AG08396 (cell line): ENCODE measurements at regions not wholly inside any gene's neighbourhood (a gene's known extent, or its start where the extent isn't known, plus 50 kb on each side); places are given as distances from the start of the nearest gene placed in this dataset.

Experiments used
- DNase-seq: peaks from one replicate; pipeline ENCODE4 v3.0.0; 2012; ENCODE audit warnings: low spot score, mixed read lengths

DNA sequence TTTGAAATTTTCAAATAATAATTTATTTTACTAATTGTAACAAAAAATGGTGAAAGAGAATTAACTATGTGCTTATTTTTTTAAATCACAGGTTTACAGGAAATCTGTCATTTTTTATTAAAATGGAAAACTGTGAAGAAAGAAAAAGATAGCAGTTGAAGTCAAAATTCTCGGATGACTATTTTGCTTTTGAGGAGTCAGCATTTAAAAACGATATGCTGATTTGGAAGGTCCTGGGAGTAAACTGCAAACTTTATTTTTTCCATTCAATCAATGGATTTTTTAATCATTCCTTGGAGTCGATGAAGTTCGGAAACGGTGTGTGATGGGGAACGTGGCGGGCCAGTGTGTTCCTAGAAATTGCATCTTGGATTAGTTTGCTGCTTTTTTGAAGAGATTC is 258.9 kb upstream of the NAV3 start:
- no peak for DNase-seq

DNA sequence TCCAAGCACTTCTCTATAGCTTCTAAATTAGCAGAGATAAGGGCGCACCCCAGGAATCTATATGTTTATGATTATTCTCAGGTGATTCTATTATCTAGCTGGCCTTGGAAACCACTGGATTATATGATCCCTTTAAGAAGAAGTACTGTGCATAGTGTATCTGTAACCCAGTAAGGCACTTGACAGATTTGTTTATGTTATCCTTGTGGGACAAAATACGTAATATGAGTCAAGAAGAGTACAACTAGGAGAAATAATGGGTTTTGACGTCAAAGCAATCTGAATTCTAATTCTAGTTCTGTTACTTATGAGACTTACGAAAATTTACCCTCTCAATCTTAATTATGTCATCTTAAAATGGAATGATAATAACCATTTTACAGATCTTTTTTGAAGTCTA is 259.6 kb upstream of the NAV3 start:
- DNase-seq = no peak

DNA sequence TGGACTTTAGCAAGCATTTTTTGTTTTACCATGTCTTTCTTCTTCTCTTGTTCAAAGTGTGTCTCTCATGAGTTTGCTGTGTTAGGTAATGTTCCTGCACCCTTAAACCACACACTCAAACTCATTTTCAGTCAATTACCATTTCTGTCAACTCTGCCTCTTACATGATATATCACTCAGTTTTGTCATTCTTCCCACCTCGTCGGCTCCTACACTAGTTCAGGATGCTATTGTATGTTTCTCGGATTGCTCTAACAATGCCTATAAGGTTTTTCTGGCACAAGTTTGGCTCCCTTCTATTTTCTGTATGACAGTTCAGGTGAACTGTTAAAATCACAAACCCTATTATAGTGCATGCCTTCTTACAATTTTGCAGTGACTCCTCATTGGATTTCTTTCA is 260.8 kb upstream of the NAV3 start:
- DNase-seq = no peak

DNA sequence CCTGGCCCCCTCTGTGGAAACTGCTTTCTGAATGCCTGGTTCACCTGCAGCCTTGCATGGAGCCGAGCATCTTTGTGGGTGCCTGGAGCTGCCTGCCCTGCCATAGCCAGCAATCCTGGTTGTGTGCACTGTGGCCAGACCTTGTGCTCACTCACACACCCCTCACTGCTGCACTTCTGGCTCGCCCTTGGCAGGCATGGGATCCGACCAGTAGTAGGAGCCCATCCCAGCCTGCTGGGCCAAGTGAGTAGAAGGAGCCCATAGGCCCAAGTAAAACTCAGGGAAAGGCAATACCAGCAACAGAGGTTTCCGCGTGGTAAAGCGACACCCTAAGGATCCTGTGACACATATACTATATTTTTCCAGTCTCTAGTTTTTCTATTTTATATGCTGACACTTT is 270.0 kb upstream of the NAV3 start:
- DNase-seq = no peak

DNA sequence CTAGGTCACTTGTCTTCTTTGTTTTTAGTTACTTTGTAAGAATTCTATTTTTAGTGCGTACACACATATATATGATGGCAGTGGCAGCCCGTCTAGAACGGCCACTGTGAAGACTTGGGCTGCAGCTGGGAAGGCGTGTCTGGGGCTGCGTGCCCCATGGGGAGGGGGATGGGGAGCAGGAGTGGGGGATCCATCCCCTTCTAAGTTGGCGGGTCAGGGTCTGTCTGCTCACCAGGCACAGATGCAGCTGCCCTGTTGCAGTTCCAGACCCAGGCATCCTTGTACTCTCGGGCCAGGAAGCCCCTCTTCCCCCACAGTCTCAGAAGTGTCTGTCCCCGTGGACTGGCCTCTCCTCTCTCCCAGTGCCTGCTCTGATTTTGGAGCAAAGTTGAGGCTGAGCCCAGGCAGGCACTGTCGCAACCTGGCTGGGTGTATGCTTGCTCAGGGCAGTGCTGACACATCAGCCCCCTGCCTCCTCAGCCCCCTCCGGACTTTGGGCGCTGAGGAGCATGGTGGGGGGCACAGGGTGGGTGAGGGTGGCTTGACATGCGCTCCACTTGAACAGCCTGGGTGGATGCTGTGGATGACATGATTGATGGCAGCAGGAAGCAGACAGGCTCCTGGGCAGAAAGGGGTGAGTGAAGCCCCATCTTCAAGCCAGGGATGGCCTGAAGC is 271.2 kb upstream of the NAV3 start:
- DNase-seq = no peak

DNA sequence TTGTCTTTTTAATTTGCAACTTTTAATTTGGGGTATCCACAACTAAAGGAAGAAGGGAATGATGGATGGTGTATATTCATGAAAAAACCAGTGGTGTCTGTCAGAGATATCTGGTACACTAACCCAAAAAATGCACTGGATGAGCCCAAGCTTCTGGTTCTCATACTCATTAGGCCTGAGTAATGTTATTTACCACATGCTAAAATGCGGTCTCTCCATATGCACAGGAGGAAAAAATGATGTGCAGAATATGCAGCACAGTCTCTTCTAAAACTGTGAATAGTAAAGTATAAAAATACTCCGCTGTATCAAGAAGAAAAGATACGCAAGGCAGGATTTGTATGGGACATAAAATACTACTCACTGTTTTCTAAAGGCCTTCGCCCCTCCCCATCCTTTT is 275.6 kb upstream of the NAV3 start:
- no peak for DNase-seq

DNA sequence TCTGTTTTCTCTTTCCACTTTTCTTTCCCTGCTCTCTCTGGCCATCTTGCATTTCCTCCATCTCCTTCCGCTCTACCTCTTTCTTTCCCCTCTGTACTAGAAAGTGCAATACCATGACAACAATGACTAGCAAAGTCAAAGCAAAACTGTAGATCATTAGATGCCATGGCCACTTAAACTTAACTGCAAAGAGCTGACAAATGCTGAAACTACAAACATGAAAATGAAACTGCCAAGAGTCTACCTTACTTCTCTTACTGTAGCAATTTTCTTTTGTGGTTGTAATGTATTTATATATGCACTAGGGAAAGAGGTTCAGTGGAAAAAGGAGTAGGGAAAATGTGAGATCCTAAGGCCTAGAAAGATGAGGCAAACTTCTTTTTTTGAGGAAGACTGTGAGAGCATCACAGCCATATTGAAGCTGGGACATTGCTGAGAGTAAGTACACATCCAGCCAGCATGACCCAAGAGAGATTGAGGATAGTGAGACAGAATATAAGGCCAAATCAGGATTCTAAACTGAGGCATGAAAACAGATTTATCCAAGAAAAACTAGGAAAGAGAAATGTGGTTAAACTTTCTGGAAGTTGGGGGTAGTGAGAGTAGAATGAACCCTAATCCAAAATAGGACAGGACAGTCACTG is 276.6 kb upstream of the NAV3 start:
- DNase-seq = no peak

DNA sequence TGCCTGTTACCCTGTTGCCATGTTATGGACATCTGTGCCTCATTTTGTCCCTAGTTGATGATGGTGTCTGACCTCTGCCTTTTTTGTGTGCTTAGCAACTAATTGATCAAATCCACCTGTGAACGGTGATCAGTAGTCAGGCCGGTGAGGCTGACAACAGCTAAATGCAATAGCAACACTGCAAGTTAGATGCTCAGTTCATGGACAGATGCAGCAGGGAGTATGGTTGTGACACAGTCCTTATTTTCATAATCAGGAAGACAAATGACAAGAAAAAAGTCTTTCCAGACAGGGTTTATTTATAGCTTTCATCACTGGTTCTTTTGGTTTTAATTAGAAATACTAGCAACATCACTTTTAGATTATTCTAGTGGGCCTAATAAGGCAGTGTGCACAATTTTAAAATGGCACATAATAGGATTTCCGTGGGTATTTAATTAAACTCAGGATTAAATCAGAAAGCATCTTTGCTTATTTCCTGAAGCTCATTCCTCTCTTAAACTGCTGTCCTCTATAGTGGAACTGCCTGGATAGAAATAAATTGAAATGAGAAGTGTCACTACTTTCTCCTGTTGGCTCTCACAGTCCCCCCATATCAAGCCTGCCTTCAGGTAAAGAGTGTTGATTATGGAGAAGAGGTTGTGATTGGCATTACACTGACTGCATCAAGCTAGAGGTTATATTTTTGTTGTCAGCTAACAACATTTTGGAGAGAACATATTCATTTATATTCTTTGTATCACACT is 281.1 kb upstream of the NAV3 start:
- no peak for DNase-seq

DNA sequence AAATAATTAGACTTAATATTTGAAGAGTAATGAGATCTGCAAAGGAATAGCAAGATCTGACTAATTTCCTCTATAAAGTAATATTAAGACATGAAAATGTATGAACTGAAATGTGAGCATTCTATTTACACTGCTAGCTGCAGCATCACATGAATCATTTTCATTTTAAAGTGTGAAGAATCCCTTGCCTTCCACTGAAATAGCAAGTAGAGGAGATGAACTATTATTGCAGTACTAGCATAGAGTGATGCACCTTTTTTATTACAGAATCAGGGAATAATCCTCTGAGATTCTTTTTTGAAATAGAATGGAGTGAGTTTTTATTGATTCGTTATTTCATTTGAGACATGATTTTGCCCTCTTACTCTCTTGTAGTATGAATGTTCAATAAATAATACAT is 281.9 kb upstream of the NAV3 start:
- DNase-seq = no peak

DNA sequence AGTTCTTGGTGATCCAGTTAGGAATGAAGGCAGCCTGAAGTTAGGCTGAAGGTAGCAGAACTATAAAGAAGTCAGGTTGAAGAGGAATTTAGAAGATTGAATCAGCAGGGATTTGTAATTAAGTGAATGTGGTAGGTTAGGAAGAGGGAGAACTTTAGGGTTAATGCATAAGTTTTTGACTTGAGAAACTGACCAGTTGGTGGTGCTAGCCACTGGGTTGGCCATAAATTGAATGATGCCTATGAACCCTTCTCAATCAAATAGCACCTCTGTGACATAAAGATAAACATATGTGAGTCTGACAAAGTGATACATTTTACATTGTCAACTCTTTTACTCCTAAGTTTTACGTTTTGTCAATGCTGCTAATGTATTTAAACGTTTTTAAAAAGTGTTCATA is 290.6 kb upstream of the NAV3 start:
- DNase-seq = no peak

DNA sequence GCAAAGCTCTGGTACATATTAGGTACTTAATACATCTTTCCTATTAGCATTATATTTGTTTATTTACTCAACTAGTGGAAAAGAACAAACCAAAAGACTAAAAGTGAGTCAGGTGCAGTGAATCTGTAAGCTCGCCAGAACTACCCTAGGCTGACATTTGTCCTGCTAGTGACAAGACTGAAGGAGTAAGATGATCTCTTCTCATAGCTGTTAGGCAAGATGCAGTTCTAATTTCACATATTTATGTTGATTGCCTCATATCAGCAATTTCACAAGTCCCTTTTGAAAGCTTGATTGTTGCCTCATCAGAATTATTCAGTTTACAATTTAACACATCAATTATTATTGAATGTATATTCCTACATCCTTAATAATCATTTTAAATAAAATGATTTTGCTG is 293.0 kb upstream of the NAV3 start:
- DNase-seq = no peak

DNA sequence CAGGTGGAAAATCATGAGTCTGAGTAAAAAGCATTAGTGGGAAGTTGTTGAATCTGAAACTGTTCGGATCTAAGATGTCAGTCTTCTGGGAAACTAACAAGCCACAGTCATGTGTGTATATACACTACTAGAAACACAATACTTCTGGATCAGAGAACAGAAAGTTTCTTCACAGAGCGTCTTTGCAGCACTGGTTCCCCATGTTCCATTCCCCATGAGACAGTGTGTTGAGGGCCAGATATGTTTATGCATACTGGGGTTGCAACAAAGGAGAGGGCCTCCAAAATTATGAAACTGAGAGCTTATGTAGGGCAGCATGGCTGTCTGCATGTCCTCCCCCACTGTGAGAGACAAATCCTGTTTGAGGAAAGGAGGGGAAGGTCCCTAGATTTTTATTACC is 295.0 kb upstream of the NAV3 start:
- DNase-seq = no peak

DNA sequence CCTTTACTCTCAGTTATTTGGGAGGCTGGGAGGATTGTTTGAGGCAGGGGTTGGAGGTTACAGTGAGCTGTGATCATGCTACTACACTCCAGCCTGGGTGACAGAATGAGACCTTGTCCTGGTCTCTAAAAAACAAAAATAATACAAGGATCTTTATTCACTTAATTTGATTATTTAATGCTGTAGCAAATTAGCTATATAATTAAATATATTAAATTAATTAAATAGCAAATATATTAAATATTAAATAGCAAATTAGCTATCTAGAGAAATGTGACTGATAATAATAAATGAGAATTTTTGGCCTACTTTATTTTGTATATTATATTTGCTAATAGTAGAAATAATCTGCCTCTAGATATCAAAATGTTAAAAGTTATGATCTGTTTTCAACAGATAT is 298.8 kb upstream of the NAV3 start:
- no peak for DNase-seq

DNA sequence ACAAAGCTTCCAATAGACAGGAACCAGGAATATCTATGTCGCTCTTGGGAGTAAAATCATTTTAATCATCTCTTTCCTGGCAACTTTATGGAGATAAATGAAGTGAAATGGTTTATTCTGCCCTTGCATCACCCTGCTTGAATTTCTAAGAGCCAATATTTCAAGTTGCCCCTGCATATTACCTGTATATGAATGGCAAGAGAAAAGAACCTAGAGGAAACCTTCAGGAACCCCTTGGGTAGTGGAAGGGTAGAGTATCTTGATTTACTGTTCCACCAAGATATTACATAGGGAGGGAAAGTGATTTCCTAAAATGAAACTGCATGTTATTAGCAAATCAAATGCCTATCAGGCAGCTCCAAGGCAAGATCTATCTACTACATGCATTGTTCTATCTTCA is 308.4 kb upstream of the NAV3 start:
- DNase-seq = no peak

DNA sequence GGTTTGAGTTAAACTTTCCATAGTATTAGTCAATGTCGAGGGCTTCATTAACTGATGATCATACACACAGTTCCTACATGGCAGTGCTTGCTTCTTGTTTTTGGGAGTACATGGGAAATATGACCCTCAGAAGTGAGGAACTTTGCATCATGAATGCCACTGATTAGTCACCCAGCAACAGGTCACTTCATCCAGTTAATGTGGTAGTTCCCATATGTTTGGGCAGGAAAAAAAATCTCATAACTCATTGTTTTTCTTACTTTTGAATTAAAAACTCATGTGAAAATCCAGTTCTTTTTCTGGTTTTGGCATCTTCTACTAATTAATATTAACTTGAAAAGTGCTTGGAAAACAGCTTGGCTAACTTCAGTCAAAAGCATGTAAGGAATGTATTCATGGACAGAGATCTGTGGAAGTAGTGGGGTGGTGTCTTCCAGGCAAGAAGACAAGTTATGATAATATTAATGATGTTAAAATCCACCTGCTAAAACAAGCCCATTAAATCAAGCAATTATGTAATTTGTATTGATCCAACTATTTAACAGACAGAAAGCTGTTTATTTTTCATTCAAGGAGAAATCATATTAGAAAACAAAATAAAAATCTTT is 309.1 kb upstream of the NAV3 start:
- no peak for DNase-seq

DNA sequence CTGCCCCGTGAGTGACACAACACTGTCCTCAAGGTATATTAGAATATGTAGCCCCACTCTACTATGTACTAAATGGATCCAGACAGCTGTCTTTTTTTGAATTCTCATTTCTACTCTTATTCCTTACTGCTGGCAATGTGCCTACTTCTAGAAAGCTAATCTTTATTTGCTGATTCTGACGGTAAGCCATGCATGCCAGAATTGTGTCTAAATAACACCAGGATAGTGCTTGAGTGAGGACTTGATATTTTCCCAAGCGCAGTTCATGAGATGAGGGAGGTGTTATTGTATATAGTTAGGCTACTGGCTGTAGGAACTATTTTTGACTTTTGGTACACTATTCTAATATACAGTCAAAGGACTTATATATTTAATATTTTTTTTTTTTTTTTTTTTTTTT is 316.2 kb upstream of the NAV3 start:
- no peak for DNase-seq

DNA sequence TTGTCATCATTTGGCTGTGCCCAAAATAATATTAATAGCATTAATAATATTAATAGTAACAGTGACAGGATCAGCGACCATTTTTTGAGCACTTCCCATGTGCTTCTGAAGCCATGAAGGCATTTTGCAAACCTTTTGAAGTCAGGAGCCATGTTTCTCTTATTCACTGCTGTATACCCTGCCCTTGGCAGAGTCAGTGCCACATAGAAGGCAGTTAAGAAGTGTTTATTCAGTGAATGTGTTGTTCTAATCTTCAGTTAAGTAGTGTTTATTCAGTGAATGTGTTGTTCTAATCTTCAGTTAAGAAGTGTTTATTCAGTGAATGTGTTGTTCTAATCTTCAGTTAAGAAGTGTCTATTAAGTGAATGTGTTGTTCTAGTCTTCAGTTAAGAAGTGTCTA is 319.7 kb upstream of the NAV3 start:
- no peak for DNase-seq

DNA sequence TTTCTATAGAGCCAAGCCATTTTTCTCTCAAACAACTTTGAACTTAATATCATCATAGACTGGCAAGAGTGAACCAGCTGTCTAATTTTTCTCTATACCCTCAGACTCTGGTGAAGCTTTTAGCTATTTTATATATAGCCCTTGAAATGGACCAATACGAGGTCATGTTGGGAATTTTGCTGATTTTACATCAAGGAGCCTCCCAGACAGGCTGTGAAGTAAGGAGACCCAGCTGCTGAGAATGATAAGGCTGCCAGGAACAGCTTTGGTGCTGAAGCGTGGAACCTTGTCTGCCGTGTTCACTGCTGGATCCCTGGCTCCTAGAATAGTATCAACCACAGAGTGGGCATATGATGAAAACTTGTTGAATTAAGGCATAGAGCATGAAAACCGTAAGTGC is 326.2 kb upstream of the NAV3 start:
- no peak for DNase-seq

DNA sequence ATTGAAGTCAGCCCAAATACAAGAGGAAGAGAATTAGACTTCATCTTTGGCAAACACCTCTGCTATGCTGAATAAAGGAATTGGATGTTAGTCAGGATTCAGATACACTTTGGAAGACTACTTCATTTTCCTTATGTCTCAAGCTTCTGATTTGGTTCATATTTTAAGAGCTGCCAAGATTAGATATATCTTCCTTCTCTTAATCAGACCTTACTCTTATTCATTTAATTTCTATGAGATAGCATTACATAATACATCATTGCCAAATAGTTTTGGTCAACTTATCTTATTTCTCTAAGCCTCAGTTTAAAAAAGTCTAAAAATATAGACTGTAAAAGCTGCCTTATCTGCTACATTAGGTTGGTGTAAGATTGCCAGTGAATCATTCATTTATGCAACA is 330.6 kb upstream of the NAV3 start:
- DNase-seq = no peak

DNA sequence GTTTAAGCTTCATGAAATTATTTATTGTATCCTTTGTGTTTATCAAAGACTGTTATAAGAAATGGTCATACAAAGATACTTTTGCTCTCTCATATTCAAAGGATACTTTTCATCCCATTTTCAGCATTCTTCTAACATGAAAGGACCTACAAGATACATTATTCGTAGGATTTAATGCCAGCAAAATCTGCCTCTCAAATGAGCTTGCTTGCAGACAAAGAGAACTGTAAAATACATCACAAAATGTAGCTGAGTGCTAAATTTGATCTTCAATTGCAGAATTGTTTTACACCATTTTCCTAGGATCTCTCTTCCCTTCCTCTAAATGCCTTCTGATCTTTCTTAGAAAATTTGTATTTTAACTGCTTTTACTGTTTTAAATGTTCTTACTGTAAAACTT is 333.0 kb upstream of the NAV3 start:
- no peak for DNase-seq

DNA sequence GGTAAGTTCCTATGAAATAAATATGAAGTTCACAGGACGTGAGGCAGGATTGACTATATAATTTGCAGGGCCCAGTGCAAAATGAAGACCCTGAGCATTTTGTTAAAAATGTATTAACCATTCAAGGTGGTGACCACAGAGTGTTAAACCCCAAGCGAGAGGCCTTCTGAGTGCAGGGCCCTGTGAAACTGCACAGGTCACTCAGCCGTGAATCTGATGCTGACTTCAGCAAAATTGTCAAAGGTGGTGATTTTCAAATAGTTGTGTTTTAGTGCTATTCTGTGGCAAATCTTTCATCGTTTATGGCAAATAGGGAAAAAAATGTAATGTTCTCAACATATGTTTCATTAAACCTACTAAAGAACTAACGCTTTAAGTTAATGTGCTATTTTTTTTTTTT is 334.0 kb upstream of the NAV3 start:
- no peak for DNase-seq

DNA sequence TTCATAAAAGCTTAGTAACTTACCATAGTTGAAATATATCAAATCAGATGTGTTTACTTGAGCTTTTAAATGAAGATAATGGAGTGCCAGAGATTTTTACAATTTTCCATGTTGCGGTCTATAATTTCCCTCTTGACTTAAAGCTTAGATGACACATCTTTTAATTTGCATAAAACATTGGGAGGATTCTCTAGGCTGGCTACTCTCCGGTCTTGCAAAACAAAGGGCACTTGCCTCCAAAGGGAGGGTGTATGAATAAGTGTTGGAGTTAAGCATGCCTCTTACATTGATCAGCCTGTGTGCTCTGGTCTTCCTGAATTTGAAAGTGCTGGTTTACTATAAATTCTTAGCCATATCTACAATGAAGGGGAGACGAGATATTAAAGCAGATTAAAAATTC is 336.4 kb upstream of the NAV3 start:
- no peak for DNase-seq
